Fibroblast of skin of scalp (primary cell): ENCODE measurements at regions not wholly inside any gene's neighbourhood (a gene's known extent, or its start where the extent isn't known, plus 50 kb on each side); places are given as distances from the start of the nearest gene placed in this dataset.

Experiments
- DNase-seq: peaks from one replicate; pipeline ENCODE4 v3.0.0-alpha.2; 2013

DNA sequence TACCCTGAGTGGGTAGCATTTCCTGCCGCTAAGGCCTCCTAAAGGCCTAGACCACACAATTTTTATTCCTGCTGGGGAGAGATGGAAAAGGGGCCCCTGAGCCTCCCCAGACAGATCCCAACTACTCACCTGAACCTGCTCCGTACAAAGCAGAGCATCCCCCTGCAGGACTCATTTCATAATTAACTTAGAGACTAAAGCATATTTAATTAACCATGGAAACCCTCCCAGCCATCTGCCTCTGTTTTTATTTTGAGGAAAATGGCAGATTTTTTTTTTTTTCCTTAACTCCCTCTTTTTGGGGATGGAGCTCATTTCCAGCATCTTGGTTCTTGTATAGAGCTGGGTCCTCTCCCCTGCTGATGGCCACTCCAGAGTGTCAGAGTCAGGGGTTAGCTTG is 96.5 kb upstream of the CRHR1 start:
- no peak for DNase-seq

DNA sequence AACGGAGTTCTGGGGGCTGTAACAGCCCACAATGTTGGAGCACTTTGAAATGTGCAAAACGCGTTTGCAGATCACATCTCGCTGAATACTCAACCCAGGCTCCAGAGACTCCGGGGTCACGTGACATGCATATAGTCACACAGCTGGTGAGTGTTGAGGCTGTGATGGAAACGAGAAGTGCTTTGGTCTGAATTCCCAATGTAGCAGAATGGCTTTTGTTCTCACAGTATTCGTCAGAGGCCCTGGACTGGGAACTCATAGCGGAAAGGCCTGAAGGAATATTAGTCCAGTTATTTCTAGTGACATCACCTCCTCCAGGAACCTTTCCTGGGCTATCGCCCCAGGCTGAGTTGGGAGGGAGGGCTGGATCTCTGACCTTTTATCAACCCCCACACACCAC is 95.8 kb upstream of the CRHR1 start:
- DNase-seq = no peak

- no peak for DNase-seq
These were observed 95.3 kb upstream of the CRHR1 start for GRCh38 chr17:45688820-45689219.

GRCh38 chr17:45689451-45689850 is 94.7 kb upstream of the CRHR1 start:
- DNase-seq = no peak

DNA sequence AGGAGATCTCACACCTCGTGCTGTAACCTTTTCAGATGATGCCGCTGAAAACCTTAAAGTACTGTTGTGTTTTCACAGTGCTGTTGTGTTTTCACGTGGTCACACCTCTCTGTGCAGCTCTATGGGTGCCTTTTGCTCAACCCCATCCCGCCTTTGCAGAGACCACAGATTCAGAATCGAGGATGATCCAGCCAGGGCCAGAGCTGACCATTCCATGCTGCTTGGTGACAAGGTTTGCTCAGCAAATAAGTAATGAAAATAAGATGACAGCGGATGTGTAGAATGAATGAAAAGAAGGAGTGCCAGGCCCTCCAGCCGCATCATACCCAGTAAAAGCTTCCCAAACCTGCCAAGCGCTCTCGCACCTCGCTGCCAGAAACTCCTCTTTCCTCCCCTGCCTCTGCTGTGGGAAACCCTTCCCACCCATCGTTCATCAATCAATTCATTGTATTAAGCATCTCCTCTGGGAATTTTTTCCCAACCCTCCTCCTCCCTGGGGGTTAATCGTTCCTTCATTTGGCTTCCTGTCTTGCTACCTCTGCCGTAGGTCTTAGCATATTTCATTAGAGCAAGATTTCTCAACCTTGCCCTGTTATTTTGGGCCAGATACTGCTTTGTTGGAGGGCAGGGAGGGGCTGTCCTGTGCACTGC is 93.4 kb upstream of the CRHR1 start:
- no peak for DNase-seq

GRCh38 chr17:45692661-45693060 is 91.5 kb upstream of the CRHR1 start:
- no peak for DNase-seq

DNA sequence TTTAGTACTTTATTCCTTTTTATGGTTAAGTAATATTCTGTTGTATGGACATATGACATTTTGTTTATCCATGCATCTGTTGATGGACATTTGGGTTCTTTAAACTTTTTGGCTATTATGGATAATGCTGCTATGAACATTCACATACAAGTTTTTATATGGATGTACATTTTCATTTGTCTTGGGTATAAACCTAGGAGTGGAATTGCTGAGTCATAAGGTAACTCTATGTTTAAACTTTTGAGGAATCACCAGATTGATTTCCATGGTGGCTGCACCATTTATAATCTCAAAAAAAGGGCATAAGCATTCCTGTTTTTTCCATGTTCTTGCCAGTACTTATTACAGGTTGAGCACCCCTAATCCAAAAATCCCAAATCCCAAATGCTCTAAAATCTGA is 90.3 kb upstream of the CRHR1 start:
- no peak for DNase-seq

- DNase-seq = no peak
These were observed 87.7 kb upstream of the CRHR1 start for GRCh38 chr17:45696442-45696841.

DNA sequence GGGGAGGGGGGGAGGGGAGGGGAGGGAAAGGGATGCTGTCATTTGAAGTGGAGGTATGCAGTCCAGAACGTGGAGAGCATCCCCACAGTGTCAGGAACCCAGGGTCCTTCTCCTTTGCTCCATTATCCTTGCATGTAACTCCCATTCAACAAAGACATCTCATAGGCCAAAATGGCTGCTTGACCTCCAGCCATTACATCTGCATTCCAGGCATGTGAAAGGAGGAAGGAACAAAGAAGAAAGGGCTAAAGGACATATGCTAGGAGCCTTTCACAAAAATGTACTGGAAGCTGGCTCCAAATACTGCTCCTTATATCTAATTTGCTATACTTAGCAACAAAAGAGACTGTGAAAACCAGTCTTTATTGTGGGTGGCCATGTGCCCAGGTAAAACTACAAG is 87.0 kb upstream of the CRHR1 start:
- DNase-seq = no peak

GRCh38 chr17:45700171-45701090 is 83.7 kb upstream of the CRHR1 start:
- no peak for DNase-seq

GRCh38 chr17:45702666-45703266 is 81.4 kb upstream of the CRHR1 start:
- peak; percentile 31 for DNase-seq

DNA sequence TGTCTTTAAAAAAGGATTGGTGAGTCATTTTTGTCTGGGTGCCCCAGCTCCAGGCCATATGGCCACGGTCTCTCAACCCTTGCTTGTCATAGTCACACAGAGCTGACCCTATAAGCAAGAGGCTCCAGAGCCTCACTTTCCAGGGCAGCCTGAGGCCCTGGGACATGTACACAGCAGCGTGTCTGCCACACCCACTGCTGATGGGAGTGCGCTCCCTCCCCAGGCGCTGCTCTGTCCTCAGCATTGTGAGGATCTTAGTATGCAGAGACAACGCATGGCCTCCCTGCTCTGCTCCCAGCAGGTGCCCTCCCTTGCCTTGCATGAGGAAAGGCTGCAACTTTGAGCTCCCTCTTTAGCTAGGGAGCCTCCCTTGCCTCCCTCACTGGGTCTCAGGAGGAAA is 80.8 kb upstream of the CRHR1 start:
- no peak for DNase-seq

DNA sequence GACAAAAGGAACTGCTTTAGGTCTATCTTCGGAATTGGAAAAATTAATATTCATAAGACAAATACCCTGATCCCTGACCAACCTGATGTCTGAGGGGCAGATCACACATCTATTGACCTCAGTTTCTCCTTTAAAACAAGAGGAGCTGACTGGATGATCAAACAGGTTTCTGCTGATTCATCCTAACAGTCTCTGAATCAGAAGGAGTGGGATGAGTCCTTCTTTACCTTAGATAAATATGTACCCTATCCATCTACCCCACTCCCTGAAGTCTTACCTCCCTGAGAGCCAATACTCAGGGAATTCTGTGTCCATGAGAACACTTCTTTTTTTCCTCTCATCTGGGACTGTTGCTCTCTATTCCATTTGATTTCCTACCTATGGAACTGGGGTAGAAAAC is 80.3 kb upstream of the CRHR1 start:
- DNase-seq = no peak

DNA sequence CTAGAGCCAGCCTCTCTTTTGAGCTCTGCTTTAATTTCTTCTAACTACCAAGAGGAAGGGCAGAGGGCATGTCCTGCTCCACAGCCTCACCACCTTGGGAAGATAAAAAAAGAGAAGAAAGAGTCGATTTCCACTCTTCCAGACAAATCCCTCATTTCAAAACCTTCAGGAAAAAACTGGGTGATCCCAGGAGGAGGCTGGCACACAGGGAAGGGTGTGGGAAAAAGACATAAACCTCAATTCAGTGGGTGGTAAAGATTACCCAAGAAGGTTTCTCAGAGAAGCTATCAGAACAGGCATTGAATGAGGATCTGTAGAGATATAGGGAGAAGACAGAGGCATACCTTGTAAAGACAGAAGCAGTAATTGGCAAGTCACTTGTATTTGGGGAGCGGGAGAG is 79.9 kb upstream of the CRHR1 start:
- DNase-seq = no peak

DNA sequence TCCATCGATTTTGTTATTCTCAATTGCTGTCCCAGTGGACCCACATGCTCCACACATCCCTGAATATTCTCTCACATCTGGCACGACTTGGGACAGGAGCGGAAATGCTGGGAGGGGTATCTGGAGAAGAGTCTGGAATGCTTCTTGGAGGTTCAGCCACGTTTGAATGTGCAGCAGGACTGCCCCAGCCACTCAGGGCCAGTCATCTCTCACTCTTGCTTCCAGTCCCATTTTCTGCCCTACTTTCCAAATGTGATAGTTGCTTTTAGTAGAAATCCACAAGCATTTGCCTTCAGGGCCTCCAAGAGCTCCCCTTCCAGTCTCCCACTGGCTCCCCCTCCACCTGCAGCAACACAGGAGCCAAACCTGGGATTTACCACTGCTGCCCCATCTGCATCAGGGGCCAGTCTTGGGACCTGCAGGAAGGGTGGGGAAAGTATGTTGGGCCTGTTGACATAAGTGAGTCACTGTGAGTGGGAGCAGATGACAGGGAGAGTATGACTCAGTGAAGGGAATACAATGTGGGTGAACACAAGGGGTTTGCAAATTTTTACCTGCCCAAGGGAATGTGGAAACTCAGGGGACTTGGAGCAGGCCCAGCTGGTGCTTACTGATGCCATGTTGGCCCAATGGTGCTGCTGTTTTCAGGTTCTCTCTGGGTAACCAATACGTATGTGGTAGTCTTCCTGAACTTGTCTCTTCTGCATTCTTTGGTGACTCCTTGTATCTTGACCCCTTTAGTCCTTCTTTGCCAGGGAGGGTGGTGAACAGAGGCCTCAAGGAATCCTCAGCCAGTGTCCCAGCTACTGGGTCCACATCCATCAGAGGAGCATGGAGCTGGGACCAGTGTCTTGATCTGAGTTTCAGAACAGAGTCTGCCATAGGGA is 78.8 kb upstream of the CRHR1 start:
- DNase-seq = peak; percentile 5

GRCh38 chr17:45706033-45706432 is 78.1 kb upstream of the CRHR1 start:
- no peak for DNase-seq

DNA sequence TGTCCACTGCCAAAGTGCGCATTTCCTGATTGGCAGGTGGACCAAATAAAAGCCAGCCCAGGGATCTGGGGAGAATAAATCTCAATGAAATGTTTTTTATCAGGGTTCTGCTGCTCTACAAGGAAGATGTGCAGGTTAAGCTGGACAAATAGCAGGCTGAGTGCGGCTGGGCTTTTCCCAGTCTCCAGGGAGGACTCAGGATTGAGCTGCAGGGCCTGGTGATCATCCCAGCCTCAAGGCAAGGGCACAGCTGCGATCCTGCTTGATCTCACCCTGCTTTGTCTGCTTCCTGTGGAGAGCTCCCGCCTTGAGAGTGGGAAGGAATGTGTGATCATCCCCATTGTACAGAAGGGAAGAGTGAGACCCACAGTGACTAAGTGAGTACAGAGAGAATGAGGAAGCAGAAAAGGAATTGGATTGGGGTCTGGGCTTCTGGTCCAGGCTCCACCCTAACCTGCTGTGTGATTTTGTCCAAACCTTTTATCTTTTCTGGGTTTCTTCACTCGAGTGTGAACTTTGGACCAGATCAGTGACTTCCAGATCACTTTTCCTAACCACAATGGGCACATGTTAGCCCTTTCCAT is 75.3 kb upstream of the CRHR1 start:
- no peak for DNase-seq

DNA sequence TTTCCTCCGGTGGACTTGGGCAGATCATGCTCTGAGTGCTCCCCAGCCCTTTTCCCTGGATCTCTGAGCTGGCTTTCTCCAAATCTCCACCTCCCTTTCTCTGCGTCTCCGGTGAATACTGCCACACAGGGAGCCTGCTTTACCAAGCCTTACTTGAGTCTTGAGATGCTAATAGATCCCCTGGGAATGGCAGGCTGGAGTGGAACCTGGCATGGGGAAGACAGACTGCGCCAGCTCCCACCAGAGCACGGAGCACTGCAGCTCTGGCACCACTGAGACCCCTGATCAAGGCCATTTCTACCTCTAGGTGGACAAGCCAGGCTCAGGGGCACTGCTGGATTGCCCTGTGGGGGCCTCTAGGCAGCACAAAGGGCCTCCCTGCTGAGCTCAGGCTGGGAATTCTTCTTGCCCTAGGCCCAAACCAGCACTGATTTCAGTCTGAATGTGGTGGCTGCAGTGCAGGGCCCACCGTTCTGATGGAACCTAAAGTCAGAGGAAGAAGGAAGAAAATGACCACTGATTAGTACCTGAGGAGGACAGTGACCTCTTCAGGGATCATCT is 74.3 kb upstream of the CRHR1 start:
- DNase-seq = no peak

GRCh38 chr17:45715787-45716186 is 68.3 kb upstream of the CRHR1 start:
- no peak for DNase-seq

GRCh38 chr17:45718791-45719190 is 65.3 kb upstream of the CRHR1 start:
- no peak for DNase-seq

GRCh38 chr17:45719335-45720071 is 64.6 kb upstream of the CRHR1 start:
- peak; percentile 76 for DNase-seq
